OCI-LY1 (cell line): ENCODE measurements at regions not wholly inside any gene's neighbourhood (a gene's known extent, or its start where the extent isn't known, plus 50 kb on each side); places are given as distances from the start of the nearest gene placed in this dataset.

Experiments
- H2AFZ ChIP-seq: fragments of 200-600 bp; sonication (generic), shearing (Covaris generic); 2 replicates; pipeline ENCODE4 v1.6.0; 2014; ENCODE audit warnings: antibody characterized with exemption, mild to moderate bottlenecking, low read length
- H3F3A ChIP-seq: fragments of 200-600 bp; sonication (generic), shearing (Covaris generic); 2 replicates; pipeline ENCODE4 v1.6.0; 2014; ENCODE audit warnings: mild to moderate bottlenecking, antibody characterized with exemption, low read length, moderate library complexity; ENCODE audit not compliant: insufficient read depth
- H3K27ac ChIP-seq: fragments of 200-600 bp; sonication (generic); 2 replicates; pipeline ENCODE4 v1.5.1; 2014; ENCODE audit warnings: low read length, mixed run types, mild to moderate bottlenecking, low read depth; ENCODE audit not compliant: poor library complexity, severe bottlenecking
- H3K27me3 ChIP-seq: fragments of 200-600 bp; sonication (generic); 2 replicates; pipeline ENCODE4 v1.6.0; 2014; ENCODE audit warnings: antibody characterized with exemption, mild to moderate bottlenecking, low read length, moderate library complexity; ENCODE audit not compliant: insufficient read depth
- H3K36me3 ChIP-seq: fragments of 200-600 bp; sonication (generic); 2 replicates; pipeline ENCODE4 v1.6.1; 2014; ENCODE audit warnings: mild to moderate bottlenecking, antibody characterized with exemption, low read length, moderate library complexity, mixed read lengths; ENCODE audit not compliant: insufficient read depth
- H3K4me1 ChIP-seq: fragments of 200-600 bp; sonication (generic); 2 replicates; pipeline ENCODE4 v1.5.1; 2014; ENCODE audit warnings: mild to moderate bottlenecking, low read length, moderate library complexity; ENCODE audit not compliant: insufficient read depth, severe bottlenecking
- H3K4me2 ChIP-seq: fragments of 200-600 bp; sonication (generic), shearing (Covaris generic); 2 replicates; pipeline ENCODE4 v1.6.1; 2014; ENCODE audit warnings: low read length
- H3K4me3 ChIP-seq: fragments of 200-600 bp; sonication (generic); 2 replicates; pipeline ENCODE4 v1.5.1; 2014; ENCODE audit warnings: low read length, low read depth, mild to moderate bottlenecking, mixed read lengths; ENCODE audit not compliant: poor library complexity, severe bottlenecking
- H3K79me2 ChIP-seq: fragments of 200-600 bp; shearing (Covaris generic); 2 replicates; pipeline ENCODE4 v1.6.1; 2016; ENCODE audit warnings: mixed run types, low read length, mixed read lengths; ENCODE audit not compliant: insufficient read depth
- H3K9ac ChIP-seq: fragments of 200-600 bp; sonication (generic), shearing (Covaris generic); 2 replicates; pipeline ENCODE4 v1.6.1; 2014; ENCODE audit warnings: mild to moderate bottlenecking, low read length, mixed read lengths
- H3K9me2 ChIP-seq: fragments of 200-600 bp; sonication (generic), shearing (Covaris generic); 2 replicates; pipeline ENCODE4 v1.6.1; 2014; ENCODE audit warnings: low read depth, mild to moderate bottlenecking, low read length, mixed read lengths
- H3K9me3 ChIP-seq: fragments of 200-600 bp; shearing (Covaris generic); 2 replicates; pipeline ENCODE4 v1.6.1; 2014; ENCODE audit warnings: low read length, mixed read lengths
- H4K20me1 ChIP-seq: fragments of 200-600 bp; sonication (generic), shearing (Covaris generic); 2 replicates; pipeline ENCODE4 v1.6.0; 2016; ENCODE audit warnings: mild to moderate bottlenecking, low read length; ENCODE audit not compliant: insufficient read depth
- CTCF ChIP-seq: fragments of 200-600 bp; sonication (generic), shearing (Covaris generic); IDR thresholded peaks from 2 replicates; pipeline ENCODE4 v1.5.1; 2017; ENCODE audit warnings: mild to moderate bottlenecking, antibody characterized with exemption, low read length, moderate library complexity, mixed read lengths
- EZH2 ChIP-seq: fragments of 200-600 bp; sonication (generic), shearing (Covaris generic); IDR thresholded peaks from 2 replicates; pipeline ENCODE4 v1.8.0; 2017; ENCODE audit warnings: borderline replicate concordance, mixed run types, mild to moderate bottlenecking, antibody characterized with exemption, low read length, moderate library complexity, mixed read lengths

- H3K9me3 ChIP-seq, result no peaks in the 10 kb centered on the region
- no peaks in the 10 kb centered on the region for H3K9me2 ChIP-seq
- H3K27ac ChIP-seq, result no peak overlapping the region
- H3K36me3 ChIP-seq, result no peaks in the 10 kb centered on the region
- TF ChIP-seq CTCF (no peak), EZH2 (no peak)
- no peak overlapping the region for H3K9ac ChIP-seq
- H4K20me1 ChIP-seq, result no peaks in the 10 kb centered on the region
- no peaks in the 10 kb centered on the region for H3K79me2 ChIP-seq
- no peak overlapping the region for H3K4me3 ChIP-seq
- H3F3A ChIP-seq, result no peaks in the 10 kb centered on the region
- no peak overlapping the region for H2AFZ ChIP-seq
- H3K4me2 ChIP-seq, result no peak overlapping the region
- H3K27me3 ChIP-seq, result no peaks in the 10 kb centered on the region
- H3K4me1 ChIP-seq, result no peaks in the 10 kb centered on the region
Measured at GRCh38 chr5:3886524-3887451, 291.2 kb downstream of the IRX1 start.

GRCh38 chr5:3888310-3888709 is 292.7 kb downstream of the IRX1 start:
- Histone ChIP-seq H3K9ac (no peak overlapping the region), H2AFZ (no peak overlapping the region), H3F3A (no peaks in the 10 kb centered on the region), H3K4me3 (no peak overlapping the region), H3K79me2 (no peaks in the 10 kb centered on the region), H3K27me3 (no peaks in the 10 kb centered on the region), H3K9me2 (no peaks in the 10 kb centered on the region), H3K27ac (no peak overlapping the region), H4K20me1 (no peaks in the 10 kb centered on the region), H3K4me2 (no peak overlapping the region), H3K36me3 (no peaks in the 10 kb centered on the region), H3K9me3 (no peaks in the 10 kb centered on the region), H3K4me1 (no peaks in the 10 kb centered on the region)
- TF ChIP-seq EZH2 (no peak), CTCF (no peak)

GRCh38 chr5:3889412-3890142 is 293.9 kb downstream of the IRX1 start:
- H2AFZ ChIP-seq, result no peak overlapping the region
- TF ChIP-seq CTCF (no peak), EZH2 (no peak)
- no peak overlapping the region for H3K4me3 ChIP-seq
- no peaks in the 10 kb centered on the region for H3K9me3 ChIP-seq
- H3K9ac ChIP-seq, result no peak overlapping the region
- H4K20me1 ChIP-seq, result no peaks in the 10 kb centered on the region
- no peaks in the 10 kb centered on the region for H3K36me3 ChIP-seq
- H3F3A ChIP-seq, result no peaks in the 10 kb centered on the region
- no peaks in the 10 kb centered on the region for H3K9me2 ChIP-seq
- no peak overlapping the region for H3K4me2 ChIP-seq
- no peaks in the 10 kb centered on the region for H3K4me1 ChIP-seq
- H3K27ac ChIP-seq, result no peak overlapping the region
- H3K27me3 ChIP-seq, result no peaks in the 10 kb centered on the region
- H3K79me2 ChIP-seq, result no peaks in the 10 kb centered on the region
